GM12892 (cell line): ENCODE measurements at regions not wholly inside any gene's neighbourhood (a gene's known extent, or its start where the extent isn't known, plus 50 kb on each side); places are given as distances from the start of the nearest gene placed in this dataset.

Source experiments
- DNase-seq: peaks from one replicate; pipeline ENCODE4 v3.0.0; 2011; ENCODE audit not compliant: insufficient read length
- FAIRE-seq: peaks from 2 replicates; lab custom pipeline; 2011; peaks lifted over from hg19 to GRCh38; lab: Jason Lieb, UNC
- POLR2A ChIP-seq: IDR thresholded peaks from 2 replicates; pipeline ENCODE4 v1.6.1; 2011; ENCODE audit warnings: low read depth, low read length, control low read depth
- POLR2AphosphoS5 ChIP-seq: IDR thresholded peaks from 2 replicates; pipeline ENCODE4 v1.6.1; 2011; ENCODE audit warnings: low read depth, low read length, control low read depth
- TAF1 ChIP-seq: IDR thresholded peaks from 2 replicates; pipeline ENCODE4 v1.6.1; 2011; ENCODE audit warnings: low read depth, mild to moderate bottlenecking, control low read depth, low read length, borderline replicate concordance

GRCh38 chr12:127363392-127363791 is 903.6 kb upstream of the TMEM132C start:
- DNase-seq (no peak), FAIRE-seq (no peak)
- TF ChIP-seq TAF1 (no peak), POLR2AphosphoS5 (no peak), POLR2A (no peak)

DNA sequence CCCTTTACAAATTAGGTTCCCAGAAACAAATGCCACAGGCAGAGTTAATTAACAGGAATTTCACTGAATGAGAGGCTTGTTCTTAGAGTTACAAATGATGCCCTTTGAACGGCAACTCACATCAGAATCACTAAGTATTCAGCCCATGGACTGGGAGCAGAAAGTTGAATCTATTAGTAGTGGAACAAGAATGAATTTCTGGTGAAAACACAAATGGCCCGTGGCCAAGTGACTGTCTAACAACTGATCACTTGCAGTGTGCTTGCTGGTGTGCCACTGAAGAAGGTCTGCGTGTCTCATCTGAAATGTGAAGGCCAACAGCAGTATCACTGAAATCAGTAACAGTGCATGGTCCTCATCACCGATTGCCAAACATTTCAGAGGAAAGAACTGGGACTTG is 893.4 kb upstream of the TMEM132C start:
- FAIRE-seq, result no peak
- no peak for DNase-seq
- TF ChIP-seq POLR2AphosphoS5 (no peak), TAF1 (no peak), POLR2A (no peak)

GRCh38 chr12:127374447-127374846 is 892.5 kb upstream of the TMEM132C start:
- no peak for FAIRE-seq
- TF ChIP-seq POLR2AphosphoS5 (no peak), POLR2A (no peak), TAF1 (no peak)

DNA sequence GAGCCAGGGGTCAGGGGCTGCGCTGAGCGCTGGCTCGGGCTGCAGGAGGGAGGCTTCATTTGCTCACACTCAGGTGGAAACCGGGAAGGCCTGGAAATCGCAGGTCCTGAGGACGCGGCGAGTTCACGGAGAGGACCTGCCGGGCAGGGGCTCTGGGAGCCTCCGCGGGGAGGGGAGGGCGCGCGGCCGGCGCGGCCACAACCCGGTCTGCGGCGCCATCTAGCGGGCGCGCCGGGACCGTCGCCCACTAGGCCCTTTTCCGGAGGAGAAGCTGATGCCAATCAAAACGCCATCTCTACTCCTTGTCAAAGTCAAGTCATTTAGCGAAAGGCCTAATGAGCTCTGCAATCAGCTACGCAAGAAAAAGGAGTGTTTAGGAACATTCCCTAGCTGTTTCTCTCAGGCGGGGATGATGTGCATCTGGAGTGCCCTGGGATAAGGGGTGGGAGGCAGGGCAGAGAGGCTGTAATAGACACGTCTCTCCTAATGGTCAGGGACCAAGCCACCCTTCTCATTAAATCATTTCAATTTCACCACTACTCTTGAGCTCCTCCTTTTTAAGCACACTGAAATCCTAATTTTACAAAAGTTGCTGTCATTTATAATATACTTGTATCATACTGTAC is 885.8 kb upstream of the TMEM132C start:
- peak; percentile 35 for DNase-seq
- TF ChIP-seq POLR2AphosphoS5 (no peak), POLR2A (no peak), TAF1 (no peak)
- FAIRE-seq, result no peak

More at GRCh38 chr12:127374447-127374846, 892.5 kb upstream of the TMEM132C start:
- no peak for DNase-seq

- DNase-seq (no peak), FAIRE-seq (no peak)
- TF ChIP-seq POLR2AphosphoS5 (no peak), TAF1 (no peak), POLR2A (no peak)
These were observed 885.3 kb upstream of the TMEM132C start for GRCh38 chr12:127381681-127382080.

DNA sequence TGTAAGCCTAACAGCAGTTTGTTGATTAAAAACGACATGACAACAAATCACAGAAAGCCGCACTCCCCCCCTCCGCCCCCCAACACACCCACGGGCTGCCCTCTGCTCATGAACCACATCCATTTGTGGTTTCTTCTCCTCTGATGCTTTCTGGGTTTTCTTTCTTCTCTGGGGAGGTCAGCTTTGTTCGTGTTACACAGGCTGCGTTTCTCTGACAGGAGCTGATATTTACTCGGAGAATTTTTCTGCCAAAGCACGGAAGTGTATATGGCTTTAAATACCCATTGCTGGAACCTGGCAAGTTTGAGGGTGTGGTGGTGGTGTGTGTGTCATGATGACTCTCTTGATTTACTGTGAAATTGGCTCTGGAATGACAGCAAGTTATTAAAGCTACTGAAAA is 883.7 kb upstream of the TMEM132C start:
- DNase-seq, result no peak
- FAIRE-seq, result no peak
- TF ChIP-seq TAF1 (no peak), POLR2AphosphoS5 (no peak), POLR2A (no peak)

DNA sequence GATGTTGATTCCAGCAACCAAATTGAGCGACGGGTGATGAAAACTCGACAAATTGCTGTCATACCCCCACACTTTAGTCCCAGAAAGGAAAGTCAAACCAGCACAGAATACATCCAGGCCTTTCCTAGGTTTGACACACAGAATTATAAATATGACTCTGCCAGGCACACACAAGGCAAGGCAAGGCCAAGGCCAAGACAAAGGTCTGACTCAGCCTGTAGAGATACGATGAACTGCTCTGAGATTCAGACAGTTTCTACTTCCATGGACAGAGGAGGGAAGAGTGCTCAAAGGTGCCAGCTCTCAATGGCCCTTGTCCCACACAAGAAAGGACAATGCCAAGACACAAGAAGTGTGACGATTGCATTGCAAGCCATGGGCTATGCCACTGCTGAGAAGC is 880.2 kb upstream of the TMEM132C start:
- TF ChIP-seq POLR2A (no peak), TAF1 (no peak), POLR2AphosphoS5 (no peak)
- DNase-seq, result no peak
- FAIRE-seq, result no peak

DNA sequence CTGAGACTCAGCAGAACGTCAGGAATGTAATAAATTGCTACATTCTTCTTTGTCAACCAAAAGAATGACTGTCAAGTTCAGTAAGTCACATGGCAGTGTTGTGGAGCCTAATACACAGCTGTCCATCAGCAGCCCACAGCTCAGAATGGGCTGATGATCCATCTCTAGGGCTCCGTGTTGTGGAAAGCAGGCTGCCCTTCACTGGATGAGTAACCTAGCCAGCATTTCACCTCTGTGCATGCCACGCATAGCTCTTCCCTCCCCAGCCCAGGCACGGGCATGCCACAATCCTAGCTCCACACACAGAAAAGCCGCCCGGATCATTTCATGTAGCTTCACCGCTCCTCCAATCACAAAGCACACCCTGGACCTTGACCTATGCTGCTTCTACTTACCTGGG is 878.0 kb upstream of the TMEM132C start:
- DNase-seq, result no peak
- FAIRE-seq, result no peak
- no peak for TF ChIP-seq POLR2AphosphoS5
- TF ChIP-seq TAF1, result no peak
- TF ChIP-seq POLR2A, result no peak

DNA sequence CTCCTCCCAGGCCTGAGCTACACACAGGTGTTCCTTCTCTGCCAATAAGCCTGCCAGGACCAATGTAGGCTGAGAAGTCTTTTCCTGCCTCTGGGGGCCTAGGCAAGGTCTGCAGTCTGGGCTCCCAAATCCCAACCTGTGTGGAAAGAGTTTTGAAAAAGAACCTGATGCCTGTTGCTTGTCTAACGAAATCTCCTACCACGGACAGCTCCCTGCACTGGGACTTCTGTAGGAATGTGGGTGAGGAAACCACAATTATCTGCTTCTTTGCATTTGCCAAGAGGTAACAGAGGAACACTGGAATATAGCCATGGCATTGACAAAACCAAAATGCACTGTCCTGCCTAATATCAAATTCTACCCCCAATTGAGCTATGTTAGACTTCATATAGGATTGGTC is 877.0 kb upstream of the TMEM132C start:
- no peak for FAIRE-seq
- no peak for DNase-seq

GRCh38 chr12:127393465-127393864 is 873.5 kb upstream of the TMEM132C start:
- TF ChIP-seq POLR2A (no peak), TAF1 (no peak), POLR2AphosphoS5 (no peak)
- DNase-seq (no peak), FAIRE-seq (no peak)

More for the DNA sequence above, 877.0 kb upstream of the TMEM132C start:
- TF ChIP-seq TAF1 (no peak), POLR2A (no peak)

- FAIRE-seq, result no peak
- no peak for DNase-seq
- TF ChIP-seq TAF1, result no peak
- TF ChIP-seq POLR2AphosphoS5, result no peak
- no peak for TF ChIP-seq POLR2A
These were observed 873.1 kb upstream of the TMEM132C start for GRCh38 chr12:127393896-127394295.

- FAIRE-seq, result no peak
- TF ChIP-seq POLR2A, result no peak
- no peak for TF ChIP-seq POLR2AphosphoS5
- no peak for TF ChIP-seq TAF1
- DNase-seq, result no peak
These were observed 870.2 kb upstream of the TMEM132C start for GRCh38 chr12:127396734-127397133.
